Neural progenitor cell (in vitro differentiated cells): ENCODE measurements at regions not wholly inside any gene's neighbourhood (a gene's known extent, or its start where the extent isn't known, plus 50 kb on each side); places are given as distances from the start of the nearest gene placed in this dataset.

Experiments
- EZH2 ChIP-seq: fragments of 200-600 bp; sonication (generic); IDR thresholded peaks from 2 replicates; pipeline ENCODE4 v1.6.1; 2017; ENCODE audit warnings: antibody characterized with exemption, mild to moderate bottlenecking, moderate library complexity
- TF ChIP-seq, protein P1 (sequence below): fragments of 200-600 bp; sonication (generic); IDR thresholded peaks from 2 replicates; pipeline ENCODE4 v1.5.1; 2017; ENCODE audit warnings: antibody characterized with exemption, mild to moderate bottlenecking

GRCh38 chr20:58053391-58054055 is 174.9 kb downstream of the ANKRD60 start:
- TF ChIP-seq, protein P1, sequence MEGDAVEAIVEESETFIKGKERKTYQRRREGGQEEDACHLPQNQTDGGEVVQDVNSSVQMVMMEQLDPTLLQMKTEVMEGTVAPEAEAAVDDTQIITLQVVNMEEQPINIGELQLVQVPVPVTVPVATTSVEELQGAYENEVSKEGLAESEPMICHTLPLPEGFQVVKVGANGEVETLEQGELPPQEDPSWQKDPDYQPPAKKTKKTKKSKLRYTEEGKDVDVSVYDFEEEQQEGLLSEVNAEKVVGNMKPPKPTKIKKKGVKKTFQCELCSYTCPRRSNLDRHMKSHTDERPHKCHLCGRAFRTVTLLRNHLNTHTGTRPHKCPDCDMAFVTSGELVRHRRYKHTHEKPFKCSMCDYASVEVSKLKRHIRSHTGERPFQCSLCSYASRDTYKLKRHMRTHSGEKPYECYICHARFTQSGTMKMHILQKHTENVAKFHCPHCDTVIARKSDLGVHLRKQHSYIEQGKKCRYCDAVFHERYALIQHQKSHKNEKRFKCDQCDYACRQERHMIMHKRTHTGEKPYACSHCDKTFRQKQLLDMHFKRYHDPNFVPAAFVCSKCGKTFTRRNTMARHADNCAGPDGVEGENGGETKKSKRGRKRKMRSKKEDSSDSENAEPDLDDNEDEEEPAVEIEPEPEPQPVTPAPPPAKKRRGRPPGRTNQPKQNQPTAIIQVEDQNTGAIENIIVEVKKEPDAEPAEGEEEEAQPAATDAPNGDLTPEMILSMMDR: no peak
- no peak for TF ChIP-seq EZH2
